Hematopoietic multipotent progenitor cell treated with erythropoietin and hydrocortisone succinate and interleukin-3 and kit ligand, for 17 days (in vitro differentiated cells): ENCODE measurements at regions not wholly inside any gene's neighbourhood (a gene's known extent, or its start where the extent isn't known, plus 50 kb on each side); places are given as distances from the start of the nearest gene placed in this dataset.

ENCODE experiments used
- DNase-seq: peaks from one replicate; pipeline ENCODE4 v3.0.0-alpha.2; 2015; ENCODE audit warnings: low spot score

DNA sequence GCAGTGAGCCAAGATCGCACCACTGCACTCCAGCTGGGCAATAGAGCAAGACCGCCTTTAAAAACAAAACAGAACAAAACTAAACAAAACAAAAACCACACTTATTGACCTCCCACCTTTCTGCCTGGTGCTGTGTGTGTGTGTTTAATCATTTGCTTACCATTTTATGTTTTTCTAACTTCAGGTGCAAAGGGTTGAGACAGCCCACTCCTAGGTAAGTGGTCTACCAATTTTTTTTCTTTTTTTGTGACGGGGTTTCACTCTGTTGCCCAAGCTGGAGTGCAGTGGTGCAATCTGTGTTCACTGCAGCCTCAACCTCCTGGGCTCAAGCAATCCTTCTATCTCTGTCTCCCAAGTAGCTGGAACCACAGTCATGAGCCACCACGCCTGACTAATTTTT, 65.8 kb downstream of the SALL1 start:
- DNase-seq = no peak

DNA sequence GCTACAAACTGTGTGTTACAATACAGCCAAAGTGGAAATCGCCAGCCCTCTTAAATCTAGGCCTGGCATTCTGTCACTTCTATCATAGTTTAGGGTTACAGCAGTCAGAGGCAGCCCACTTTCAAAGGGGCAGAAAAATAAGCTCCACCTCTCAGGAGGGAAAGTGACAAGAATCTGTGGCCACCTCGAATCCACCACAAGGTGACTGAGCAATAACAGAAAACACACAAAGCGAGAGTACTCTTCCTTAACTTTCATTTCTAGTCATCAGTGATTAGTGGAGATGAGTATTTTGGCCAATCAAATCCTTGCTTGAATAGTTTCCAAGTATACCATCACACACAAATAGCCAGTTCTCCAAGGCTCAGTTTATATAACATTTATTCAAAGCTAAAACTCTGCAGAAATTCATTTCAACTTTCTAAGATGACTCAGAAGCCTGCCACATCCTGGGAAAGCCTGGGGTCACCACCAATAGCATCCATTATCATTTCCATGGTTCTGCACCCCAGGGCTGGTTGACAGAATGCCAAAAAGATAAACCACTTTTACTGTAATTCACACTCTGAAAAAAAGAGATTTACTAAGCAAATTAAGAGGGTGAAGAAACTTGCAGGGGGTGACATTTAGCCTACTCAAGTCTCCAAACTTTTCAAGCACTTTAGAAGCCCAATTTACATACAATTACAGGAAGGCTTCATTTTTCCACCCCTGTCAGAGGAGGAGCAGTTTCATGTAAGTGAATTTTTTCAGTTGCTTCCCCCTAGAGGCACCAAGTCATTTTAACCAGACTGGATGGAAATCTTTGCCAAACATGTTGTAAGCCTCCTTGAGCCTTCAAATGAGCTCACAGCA, 66.8 kb downstream of the SALL1 start:
- DNase-seq = no peak

DNA sequence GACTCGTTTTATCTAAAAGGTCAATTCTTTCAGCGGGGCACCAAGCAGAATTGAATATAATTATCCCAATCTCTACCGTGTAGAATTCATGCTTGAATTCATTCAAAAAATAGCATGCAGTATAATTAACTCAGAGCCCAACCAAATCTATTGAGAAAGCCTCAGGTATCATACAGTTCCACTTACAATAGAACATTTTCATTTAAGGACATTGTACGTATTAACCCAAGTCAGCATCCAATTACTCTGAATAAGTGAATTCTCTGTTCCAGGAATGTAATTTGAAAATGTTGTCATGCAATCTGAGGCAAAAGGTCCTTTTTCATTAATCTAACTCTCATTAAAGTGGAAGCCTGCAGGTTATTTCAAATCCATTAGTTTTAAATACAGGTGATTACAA, 78.5 kb downstream of the SALL1 start:
- DNase-seq = no peak

DNA sequence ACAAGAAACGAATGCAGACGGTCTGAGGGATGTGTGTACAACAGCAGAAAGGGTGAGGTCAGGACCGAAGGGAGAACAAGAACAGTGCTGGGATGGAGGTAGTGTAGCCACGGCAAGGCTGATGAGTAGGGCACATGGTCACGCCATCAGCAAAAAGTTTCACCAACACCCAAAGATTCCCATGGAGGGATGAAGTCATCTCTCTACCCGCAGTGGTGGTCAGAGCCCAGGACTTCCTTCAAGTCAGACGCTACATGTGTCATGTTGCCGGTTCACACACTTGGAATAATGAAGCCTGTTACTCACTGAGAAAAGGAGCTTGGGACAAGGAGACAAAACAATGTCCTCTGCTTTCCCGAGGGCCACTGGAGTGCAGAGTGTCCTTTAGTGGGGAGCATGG, 79.7 kb downstream of the SALL1 start:
- DNase-seq = no peak

DNA sequence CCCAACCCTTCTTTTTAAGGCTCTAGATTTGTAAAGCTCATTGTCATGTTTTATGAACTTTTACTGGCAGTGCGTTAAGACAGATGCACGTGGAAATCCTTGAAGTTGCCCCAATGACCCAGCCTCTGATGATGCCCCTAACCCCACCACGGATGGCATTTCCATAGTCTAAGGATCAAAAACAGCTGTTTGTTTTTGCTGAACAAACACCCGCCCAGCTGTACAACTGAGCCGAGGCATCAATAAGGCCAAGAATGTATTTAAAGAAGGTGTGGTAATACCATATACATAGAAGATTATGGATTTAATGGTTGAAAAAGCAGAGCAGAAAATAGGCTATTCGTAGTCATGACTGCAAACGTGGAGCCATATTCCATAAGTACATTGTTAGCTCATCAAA, 83.7 kb downstream of the SALL1 start:
- no peak for DNase-seq

DNA sequence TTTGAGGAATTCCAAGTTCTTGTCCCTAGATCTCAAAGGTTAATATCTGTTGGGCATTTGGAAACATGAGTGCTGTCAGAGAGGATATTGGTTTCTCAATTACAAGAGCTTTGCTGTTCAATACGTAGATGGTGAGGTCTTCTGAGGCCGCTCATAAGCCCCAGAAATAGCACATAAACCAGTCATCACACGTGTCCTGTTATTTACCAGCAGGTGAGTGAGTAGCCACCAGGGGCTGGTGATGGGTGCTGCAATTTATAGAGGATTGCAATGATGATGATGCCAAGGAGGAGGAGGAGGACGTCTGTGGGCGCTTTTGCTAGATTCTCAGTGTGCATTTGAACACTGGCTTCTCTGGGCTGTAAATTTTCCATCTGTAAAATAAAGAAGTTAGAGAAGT, 89.0 kb downstream of the SALL1 start:
- DNase-seq = no peak

DNA sequence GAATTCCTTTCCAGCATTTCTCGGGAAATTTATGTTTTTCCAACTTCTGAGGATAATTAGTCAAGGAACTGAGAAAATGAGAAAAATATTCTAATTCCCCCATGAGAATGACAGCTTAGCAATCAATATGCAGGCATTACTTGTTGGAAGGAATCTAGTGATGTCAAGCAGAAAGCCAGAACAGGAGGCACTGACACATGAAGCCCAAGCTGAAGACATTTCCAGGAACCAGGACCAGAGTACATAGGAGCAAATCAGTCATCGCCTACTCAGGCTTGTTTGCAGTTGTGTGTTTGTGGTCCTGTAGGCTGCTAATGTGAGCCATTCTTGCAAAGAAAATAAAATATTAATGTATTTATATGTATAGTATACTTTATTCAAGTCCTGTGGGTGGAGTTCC, 89.7 kb downstream of the SALL1 start:
- DNase-seq = no peak

DNA sequence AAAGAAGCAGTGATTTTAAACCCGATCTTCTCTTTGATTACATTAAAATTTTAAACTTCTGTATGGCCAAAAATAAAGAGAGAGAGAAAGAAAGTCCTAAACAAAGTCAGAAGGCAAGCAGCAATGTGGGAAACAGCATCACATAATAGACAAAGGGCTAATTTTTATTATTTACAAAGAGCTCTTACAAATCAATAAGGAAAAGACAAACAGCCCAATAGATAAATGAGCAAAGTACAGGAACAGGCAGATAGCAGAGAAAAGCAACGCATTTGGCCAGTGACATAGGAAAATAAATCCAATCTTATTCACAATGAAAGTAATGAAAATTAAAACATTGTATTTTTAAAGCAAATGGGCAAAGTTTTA, 93.1 kb downstream of the SALL1 start:
- DNase-seq = no peak

DNA sequence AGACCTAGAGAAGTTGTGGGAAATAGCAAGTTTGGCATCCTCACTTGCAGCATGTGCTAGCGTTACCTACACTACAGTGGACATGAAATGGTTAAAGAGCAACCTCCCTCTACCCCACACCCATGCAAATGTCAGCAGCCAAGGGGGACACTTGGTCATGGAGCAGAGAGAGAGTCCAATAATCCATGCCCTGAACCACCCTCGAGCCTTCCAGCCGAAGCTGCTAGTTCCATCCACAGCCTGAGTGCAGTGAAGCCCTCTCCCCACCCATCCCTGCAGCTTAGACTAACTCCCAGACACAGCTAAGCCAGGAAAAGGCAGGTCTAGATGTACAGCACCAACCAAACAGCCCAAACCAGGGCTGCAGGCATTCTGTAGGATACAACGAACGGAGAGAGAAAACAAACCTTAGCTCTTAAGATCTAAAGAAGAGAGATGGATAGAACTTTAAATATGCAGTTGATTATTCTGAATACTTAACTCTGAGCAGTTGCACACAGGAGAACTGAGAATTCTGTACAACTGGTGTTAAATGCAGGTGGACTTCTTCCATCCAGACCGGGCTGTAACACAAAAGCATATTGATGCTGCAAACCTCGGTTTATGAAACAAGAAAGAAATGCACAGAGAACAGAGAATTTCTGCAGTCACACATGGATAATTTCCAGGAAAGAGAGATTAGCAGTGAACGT, 93.8 kb downstream of the SALL1 start:
- DNase-seq = no peak

DNA sequence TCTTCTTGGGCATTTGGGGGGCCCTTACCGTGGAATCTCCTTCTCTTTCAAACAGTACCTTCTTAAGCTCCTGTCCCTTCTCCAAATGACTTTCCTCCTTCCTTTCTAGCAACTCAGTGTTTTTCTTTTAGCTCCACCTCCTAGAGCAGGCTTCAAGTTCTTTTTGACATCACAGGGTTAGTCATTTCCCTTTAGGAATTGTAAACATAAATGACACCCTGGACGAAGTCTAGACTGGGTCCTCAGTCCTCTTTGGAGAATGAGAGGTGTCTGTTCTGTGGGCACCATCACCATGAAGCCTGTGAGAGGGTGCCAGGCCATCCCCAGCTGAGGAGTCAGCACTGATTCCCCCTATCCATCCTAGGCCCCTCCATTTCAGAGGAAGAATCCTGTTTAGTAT, 94.7 kb downstream of the SALL1 start:
- DNase-seq = no peak

DNA sequence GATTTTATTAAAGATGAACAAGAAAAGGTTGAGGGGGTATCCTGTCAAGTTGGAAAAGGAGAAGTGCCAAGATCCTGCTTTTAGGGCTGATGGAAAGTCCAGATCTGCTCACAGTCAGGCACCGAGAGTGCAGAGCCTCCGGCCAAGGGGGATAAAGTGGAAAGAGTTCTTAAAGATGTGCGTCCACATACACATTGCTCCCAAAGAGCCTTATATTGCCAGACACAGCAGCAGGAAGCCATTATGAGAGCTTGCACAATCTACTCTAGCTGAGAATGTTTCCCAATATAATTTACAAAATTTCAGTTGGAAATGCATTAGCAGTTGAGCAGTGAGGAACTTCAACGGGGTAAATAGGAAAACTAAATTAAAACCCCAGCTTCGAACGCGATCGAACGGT, 95.6 kb downstream of the SALL1 start:
- DNase-seq = no peak

DNA sequence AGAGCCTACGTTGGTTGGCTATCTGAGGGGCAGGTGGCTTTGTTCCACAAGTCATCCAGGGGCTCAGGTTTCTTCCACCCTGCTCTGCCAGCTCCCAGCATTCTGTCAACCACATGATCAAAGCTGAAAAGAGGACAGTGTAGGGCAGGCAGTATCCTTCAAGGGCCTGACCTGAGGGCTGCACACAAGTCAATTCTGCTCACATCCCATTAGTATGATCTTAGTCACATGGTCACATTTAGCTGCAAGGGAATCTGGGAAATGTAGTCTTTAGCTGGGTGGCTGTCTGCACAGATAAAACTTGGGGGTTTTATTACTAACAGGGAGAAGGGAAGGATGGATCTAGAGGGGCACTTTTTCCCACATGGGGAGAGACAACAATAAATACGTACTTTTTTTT, 97.3 kb downstream of the SALL1 start:
- DNase-seq = no peak

DNA sequence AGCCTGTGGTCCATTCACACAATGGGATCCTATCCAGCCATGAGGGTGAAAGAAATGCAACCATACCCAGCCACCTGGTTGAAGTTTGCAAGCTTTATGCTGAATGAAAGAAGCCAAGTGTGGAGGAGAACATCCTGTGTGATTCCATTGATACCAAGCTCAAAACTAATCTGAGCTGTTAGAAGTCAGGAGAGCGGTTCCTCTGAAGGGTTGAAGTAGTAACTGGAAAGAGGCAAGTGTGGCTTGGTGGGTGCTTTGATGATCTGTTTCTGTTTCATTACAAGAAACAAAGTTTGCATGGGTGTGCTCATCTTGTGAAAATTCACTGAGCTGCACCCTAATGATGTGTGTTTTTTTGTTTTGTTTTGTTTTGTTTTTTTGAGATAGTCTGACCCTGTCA, 99.4 kb downstream of the SALL1 start:
- DNase-seq = no peak

DNA sequence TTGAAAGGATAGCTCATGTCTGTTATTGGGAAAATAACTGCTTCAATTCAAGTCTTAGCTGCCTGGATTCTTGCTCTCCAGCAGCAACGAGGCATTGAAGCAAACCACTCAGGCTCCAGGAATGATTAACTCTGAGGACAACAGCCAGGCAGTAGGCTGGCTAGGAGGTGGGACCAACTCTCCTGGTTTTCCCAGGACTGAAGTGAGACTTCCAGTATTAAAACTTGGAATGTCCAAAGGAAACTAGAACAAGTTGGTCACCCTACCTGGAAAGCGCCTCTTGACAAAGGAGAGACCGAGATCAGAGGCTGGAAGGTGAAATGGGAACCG, 100.7 kb downstream of the SALL1 start:
- no peak for DNase-seq

DNA sequence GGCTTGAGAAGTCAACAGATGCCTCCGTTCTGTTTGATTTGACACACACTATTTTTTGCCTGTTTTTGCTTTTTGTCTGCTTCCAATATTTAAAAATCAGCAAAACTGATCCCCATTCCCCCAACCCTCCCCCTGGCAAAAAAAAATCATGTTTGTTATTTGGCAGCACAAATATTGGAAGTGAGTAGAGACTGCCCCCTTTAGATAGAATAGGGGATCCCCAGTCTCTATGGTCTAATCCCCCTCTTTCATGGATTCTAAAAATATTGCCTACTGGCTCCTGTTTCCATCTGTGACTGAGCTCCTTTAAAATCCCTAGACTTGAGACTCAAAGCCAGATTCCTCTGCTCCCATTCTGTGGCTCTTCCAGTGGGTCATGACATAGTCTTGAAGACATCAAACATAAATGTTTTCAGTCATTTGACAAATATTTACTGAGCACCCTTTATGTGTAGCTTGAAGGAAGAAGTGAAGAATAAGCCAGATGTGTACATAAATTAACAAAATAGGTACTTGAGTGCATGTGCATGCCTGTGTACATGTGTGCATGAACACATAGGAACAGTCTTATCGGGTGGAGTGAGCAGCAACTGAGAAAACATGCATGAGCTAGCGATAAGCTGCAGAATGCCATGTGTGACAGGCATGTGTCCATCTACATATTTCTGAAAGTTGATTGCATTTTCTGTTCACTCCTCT, 101.2 kb downstream of the SALL1 start:
- no peak for DNase-seq

DNA sequence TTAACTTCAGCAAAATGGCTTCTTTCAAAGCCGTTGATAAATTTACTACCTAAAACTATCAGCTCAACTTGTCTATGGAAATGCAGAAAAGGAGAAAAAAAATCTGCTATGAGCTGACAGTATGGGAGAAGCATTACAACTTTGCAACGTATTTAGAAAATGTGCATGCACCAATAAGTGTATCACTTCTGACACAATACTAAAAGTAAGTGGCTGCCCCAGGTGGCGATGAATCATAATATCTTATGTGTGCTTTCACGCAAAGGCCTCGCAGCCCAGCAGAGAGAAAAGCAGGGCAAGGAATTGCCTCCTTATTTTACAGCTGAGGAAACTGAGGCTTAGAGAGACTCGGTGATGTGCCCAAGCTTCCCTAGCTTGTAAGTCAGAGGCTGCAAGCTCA, 101.8 kb downstream of the SALL1 start:
- DNase-seq = no peak

DNA sequence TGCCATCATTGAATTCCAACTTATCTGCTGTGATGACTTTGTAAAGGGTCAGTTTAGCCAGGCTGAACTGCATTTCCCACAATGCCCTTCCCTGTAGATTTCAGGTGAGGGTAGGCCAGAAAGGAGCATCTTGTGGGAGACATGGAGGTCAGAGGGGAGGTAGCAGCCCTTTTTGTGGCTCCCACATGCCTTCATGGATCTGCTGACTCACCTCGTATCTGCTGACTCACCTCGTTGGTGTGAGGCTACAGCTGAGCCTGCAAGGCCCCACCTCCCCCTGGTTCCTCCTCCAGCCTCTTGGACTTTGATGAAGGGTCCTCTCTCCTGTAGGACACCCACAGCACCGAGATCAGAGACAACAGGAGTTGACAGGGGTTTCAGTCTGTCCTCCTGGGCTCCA, 102.5 kb downstream of the SALL1 start:
- DNase-seq = peak; percentile 10

DNA sequence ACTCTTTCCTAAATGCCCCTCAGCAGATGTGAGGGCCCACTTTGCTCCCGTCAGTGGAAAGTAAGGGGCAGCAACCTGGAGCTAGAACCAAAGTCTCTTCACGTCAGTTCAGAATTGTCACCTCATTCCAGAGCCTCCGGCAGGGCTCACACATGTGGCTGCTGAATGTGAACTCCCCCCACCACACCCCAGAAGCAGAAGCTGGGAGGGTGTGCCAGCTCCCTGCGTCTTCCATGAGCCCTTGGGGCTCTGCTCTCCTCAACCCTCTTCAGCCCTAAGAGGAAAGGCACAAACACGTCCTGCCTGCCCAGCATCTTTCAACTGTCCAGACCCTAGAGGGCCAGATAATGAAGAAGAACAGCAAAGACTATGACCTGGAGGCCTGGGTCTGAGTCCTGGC, 105.3 kb downstream of the SALL1 start:
- no peak for DNase-seq

DNA sequence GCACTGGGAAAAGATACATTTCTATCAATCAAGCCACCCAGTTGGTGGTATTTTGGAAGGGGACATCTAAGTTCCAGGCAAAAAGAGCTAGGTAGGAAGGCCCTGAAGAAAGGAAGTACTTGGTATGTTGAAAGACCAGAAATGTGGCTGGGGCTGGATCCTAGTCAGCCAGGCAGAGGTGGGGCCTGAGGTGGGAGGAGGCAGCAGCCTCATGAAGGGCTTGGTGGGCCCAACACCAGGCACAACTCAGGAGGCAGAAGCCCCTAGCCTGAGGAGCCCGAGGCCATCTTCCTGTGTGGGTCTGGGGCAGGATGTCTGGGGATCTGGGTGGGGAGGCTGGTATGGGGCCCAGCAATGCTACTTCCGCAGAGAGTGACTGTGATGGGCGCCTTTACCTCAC, 105.9 kb downstream of the SALL1 start:
- DNase-seq = no peak

DNA sequence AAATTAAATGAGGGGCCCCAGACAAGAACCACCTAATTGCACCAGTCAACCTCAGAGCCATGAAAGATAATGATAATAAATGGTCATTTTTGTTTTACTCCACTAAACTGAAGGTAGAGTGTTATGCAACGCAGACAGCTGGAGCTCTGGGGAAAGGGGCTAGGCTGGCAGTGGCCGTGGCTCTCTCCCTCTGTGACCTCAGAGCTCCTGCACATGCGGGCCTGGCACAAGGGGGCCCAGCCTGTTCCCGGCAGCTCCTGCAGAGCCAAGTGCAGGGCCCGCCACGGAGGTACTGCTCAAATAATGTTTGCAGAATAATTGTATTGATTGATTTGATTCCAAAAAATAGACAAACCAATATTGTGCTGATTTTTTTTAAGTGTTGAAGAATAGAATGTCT, 109.5 kb downstream of the SALL1 start:
- DNase-seq = no peak

DNA sequence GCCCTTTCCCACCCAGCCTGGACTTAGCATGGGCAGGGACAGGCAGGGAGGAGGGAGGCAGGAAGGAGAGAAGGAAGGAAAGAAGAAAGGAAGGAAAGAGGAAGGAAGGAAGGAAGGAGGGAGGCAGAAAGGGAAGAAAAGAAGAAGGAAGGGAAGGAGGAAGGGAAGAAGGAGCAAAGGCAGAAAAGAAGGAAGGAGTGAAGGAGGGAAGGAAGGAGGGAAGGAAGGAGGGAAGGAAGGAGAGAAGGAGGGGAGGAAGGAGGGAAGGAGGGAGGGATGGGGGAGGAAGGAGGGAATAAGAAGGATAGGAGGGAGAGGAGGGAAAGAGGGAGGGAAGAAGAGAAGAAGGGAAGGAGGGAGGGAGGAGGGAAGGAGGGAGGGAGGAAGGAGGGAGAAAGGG, 110.4 kb downstream of the SALL1 start:
- no peak for DNase-seq

DNA sequence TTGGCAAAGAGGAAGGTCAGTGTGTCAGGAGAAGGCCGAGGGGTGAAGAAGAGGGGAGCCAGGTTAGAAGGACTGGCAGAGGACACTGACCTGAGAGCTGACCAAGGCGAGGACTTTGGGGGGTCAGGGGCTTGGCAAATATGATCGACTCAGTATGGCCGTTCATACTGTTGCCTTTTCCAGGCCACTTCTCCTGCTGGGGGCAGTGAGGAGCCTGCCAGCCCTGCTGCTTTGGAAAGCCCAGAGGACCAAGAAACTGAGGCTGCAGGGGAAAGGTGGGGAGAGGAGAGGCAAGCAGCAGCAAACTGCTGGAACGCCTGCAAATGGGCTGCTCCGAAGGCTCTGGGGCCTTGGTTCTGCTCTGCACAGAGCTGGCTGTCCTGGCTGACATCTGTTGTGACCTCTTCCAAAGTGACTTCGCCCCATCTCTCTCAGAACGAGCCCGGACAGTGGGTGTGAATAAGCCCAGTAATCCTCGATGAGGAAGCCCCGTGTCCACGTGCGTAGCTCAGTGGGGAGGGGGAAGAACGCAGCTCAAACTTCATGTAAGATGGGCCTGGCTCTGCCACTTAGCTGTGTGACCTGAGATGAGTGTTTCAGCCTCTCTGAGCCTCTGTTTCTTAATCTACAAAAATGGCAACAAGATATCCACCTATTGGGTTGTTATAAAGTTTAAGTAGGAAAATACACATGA, 111.3 kb downstream of the SALL1 start:
- no peak for DNase-seq

DNA sequence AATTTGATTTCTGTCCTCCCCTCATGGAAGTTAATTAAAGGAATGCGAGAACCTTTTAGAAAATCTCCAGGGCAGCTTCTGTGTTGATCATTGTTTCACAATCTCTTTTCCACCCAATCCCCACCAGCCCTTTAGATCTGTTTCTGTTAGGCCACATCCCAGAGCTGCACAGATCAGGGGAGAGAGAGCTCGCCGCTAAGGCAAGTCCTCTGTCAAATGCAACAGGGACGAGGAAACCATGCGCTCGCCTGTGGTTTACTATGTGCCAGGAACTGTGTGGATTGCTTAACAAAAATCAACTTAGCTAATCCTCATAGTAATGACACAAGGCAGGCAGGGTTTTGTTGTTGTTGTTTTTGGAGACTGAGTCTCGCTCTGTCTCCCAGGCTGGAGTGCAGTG, 115.4 kb downstream of the SALL1 start:
- no peak for DNase-seq
